ENCODE measurements at regions not wholly inside any gene's neighbourhood (a gene's known extent, or its start where the extent isn't known, plus 50 kb on each side); places are given as distances from the start of the nearest gene placed in this dataset.
"Not testable (repeated sequence)": the region's sequence is repeated elsewhere in the genome, so short reads cannot be mapped to it uniquely, and the experiment has no call there.

DNA sequence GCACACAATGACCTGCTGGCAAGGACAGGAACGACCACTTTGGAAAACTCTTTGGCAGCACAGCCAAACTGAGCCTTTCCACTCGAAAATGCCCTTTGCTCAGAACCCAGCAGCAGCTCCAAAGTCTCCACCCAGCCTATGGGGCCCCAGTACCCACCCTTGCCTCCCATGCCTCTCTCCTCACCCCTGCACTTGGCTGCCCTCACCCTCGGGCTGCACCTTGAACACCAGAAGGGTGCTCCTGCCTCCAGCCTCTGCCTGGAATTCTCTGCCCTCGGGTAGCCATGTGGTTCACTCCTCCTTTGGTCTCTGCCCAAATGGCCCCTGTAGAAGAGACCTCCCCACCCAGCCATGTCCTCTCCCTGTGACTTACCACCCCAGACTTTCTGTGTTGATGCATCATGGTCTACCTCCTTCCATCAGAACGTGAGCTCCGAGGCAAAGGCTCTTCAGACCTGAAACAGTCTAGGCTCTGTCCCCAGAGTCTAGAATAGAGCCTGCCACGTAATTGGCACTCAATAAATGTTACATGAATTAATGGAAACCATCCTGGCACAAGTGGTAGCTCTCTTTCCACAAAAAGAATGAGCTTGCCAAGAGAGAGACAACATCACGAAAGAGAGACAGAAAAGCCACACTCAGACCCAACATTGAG, 68.5 kb upstream of the METTL9 start:
- not testable (repeated sequence) for TF ChIP-seq POLR2AphosphoS5 (IDR thresholded peaks at IDR 0.05)
- TF ChIP-seq, protein P1, sequence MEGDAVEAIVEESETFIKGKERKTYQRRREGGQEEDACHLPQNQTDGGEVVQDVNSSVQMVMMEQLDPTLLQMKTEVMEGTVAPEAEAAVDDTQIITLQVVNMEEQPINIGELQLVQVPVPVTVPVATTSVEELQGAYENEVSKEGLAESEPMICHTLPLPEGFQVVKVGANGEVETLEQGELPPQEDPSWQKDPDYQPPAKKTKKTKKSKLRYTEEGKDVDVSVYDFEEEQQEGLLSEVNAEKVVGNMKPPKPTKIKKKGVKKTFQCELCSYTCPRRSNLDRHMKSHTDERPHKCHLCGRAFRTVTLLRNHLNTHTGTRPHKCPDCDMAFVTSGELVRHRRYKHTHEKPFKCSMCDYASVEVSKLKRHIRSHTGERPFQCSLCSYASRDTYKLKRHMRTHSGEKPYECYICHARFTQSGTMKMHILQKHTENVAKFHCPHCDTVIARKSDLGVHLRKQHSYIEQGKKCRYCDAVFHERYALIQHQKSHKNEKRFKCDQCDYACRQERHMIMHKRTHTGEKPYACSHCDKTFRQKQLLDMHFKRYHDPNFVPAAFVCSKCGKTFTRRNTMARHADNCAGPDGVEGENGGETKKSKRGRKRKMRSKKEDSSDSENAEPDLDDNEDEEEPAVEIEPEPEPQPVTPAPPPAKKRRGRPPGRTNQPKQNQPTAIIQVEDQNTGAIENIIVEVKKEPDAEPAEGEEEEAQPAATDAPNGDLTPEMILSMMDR (IDR thresholded peaks at IDR 0.05), result not testable (repeated sequence)

Data from upper lobe of left lung (tissue), 4 donors.